ENCODE measurements at regions not wholly inside any gene's neighbourhood (a gene's known extent, or its start where the extent isn't known, plus 50 kb on each side); places are given as distances from the start of the nearest gene placed in this dataset.
"Not testable (repeated sequence)": the region's sequence is repeated elsewhere in the genome, so short reads cannot be mapped to it uniquely, and the experiment has no call there.

DNA sequence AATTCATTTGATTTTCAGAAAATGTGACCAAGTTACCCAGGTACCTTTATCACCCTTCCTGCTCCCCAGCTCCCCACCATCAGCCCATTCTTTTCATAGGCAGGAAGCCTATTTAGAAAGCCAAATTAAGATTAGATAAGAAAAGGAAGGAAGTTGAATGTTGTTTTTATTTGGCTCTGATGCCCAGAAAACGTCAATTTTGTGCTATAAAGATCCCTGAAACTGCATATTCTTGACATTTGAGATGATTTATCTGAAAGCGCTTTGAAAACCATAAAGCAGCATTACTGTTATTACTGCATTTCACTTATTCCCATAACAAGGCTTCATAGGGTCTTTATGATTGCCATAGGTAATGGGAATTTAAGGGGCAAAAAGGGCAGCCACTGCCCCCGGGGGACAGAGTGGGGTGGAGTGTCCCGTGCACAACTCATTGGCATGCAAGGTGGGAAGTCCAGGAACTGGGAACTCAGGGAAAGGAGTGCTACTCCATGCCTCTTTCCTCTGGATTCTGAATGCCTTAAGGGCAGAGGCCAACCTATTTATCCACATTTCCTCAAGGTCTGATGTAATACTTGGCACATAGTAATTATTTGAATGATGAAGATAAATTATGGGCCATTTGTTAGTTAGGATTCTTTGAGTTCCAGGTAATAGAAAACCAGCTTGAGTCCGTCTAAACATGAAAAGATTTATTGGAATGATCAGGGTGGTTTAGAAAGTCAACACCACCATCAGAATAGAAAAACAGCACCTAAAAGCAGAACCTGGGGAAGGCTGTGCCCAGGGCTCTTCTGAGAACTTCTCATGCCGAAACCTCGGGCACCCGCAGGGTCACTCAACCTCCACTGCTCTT is 100.6 kb upstream of the ELMO1 start:
- no peak for DNase-seq

GRCh38 chr7:37550426-37550825 is 101.8 kb upstream of the ELMO1 start:
- DNase-seq: no peak

- DNase-seq: no peak
These were observed 102.2 kb upstream of the ELMO1 start for GRCh38 chr7:37550872-37551271.

DNA sequence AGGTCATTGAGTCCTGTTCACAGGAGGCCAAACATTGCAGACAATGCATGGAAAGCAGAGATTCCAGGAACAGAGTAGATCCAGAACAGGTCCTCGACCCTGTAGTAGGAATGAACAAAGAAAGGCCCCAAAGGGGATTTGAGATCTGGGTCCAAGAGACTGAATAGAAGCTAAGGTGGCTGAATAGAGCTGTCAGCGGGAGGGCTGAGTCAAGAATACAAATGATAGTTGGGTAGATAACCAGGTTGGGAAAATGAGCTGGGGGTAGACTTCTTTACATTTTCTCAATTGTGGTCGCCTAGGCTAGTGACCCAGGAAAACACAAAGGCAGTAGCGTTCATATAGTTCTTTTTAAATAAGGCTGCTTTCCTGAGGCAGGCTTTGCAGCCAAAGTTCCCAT is 103.4 kb upstream of the ELMO1 start:
- DNase-seq: no peak

- not testable (repeated sequence) for DNase-seq
These were observed 103.8 kb upstream of the ELMO1 start for GRCh38 chr7:37552439-37552838.

- DNase-seq: no peak
These were observed 106.9 kb upstream of the ELMO1 start for GRCh38 chr7:37555528-37555927.

- no peak for DNase-seq
These were observed 109.0 kb upstream of the ELMO1 start for GRCh38 chr7:37557571-37558209.

- no peak for DNase-seq
These were observed 109.8 kb upstream of the ELMO1 start for GRCh38 chr7:37558320-37559096.

GRCh38 chr7:37570145-37570544 is 113.4 kb upstream of the GPR141 start:
- DNase-seq: no peak

DNA sequence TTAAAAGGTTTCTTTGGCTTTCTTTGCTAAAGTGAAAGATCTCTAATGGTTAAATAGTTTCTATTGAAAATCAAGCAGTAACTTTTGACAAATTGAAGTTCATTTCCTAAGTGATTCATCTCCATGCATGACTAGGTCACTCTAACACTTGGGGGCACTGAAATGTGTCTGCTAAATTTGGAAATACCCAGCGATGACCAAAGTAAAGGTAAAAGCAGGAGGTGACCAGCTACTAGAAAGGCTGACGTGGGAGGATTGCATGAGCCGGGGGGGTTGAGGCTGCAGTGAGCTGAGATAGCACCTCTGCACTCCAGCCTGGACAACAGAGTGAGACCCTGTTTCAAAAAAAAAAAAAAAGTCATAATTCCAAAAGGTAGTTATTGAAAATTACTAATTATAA is 111.8 kb upstream of the GPR141 start:
- no peak for DNase-seq

DNA sequence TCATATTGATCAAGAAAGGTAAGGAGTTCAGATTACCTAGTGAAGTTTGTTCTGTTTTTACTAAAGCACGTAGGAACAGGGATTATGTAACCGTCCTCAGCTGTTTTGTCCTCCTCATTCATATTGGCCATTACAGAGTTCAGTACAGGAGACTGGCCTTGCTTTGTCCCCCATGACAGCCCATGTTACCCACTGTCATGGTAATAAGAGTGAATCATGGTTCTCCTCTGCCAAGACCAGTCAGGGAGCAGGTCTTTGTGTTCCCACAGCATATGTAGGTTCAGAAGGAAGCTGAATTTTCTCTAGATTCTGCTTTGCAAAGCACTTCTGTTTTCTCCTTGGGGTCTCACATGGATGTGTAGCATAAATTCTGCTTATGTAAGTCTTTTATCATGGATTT is 106.2 kb upstream of the GPR141 start:
- DNase-seq: no peak

DNA sequence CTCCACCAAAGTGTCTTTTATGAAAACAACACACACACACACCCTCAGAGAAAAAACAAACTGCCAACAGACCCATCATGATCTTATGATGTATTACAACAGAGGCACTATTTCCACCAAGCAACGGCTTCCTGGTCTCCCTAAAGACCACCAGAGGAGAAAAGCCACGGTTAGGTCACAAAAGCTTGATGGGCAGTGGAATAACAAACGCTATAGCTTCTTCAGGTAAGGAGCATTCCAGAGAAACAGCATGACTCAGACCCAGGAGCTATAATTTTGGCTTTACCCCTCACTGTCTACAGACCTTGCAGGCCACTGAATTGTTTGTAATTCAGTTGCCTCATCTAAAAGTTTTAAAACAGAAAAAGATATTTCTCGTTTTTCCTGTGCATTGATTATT is 105.7 kb upstream of the GPR141 start:
- DNase-seq: no peak

- no peak for DNase-seq
These were observed 105.2 kb upstream of the GPR141 start for GRCh38 chr7:37578350-37578749.

GRCh38 chr7:37580376-37580775 is 103.2 kb upstream of the GPR141 start:
- no peak for DNase-seq

- not testable (repeated sequence) for DNase-seq
These were observed 98.7 kb upstream of the GPR141 start for GRCh38 chr7:37584651-37585463.

GRCh38 chr7:37590824-37591223 is 92.7 kb upstream of the GPR141 start:
- DNase-seq: no peak

GRCh38 chr7:37592366-37592765 is 91.2 kb upstream of the GPR141 start:
- DNase-seq: no peak

DNA sequence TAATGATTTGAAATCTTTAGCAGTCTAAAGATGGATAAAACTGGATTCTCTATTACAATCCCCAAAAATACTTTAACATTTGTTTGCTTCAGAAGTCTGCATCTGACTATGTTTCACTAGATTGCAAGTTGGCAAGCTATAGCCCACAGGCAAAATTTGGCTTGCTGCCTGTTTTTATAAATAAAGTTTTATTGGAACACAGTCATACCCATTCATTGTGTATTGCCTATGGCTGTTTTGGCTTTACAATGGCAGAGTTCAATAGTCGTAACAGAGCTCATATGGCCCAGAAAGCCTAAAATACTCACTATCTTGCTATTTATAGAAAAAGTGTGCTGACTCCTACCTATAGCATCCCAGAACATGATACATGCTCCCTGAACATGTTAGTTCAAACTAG is 89.0 kb upstream of the GPR141 start:
- no peak for DNase-seq

- DNase-seq: no peak
These were observed 84.7 kb upstream of the GPR141 start for GRCh38 chr7:37598824-37599223.

- no peak for DNase-seq
These were observed 82.2 kb upstream of the GPR141 start for GRCh38 chr7:37601321-37601720.

DNA sequence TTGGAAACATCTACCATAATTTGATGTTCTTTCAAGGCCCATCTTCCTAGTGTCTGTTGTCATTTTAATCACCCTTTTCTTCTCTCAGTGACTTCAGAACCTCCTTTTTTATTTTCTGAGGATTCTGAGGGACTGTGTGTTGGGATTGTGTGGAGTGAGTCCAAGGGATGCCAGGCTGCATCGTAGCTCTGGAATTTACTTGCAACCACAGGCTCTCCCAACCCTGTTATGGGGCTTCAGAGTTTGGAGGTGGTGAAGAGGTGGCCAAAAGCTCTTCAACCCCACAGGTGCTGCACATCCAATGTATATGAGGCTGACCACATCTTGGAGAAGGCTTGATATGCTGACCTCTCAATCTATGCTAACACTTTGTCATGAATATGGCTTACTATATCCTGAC is 79.5 kb upstream of the GPR141 start:
- no peak for DNase-seq

GRCh38 chr7:37617406-37617805 is 66.2 kb upstream of the GPR141 start:
- DNase-seq: not testable (repeated sequence)

DNA sequence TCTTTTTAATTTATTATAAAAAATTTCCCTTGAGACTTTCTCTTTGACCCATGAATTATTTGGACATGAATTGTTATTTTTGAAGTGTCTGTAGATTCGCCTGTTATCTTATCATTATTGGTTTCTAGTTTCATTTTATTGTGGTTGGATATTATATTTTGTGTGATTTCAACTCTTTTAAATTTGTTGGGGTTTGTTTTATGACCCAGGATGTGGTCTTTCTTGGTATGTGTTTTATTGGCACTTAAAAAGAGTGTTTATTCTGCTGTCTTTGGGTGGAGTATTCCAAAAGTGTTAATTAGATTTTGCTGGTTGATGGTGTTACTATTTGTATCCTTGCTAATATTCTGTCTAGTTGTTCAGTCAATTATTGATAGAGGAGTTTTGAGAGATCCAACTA is 50.5 kb upstream of the GPR141 start:
- DNase-seq: no peak

Measured in fibroblast of upper back skin (primary cell).